Heart right ventricle (tissue), 16 donors: ENCODE measurements at regions not wholly inside any gene's neighbourhood (a gene's known extent, or its start where the extent isn't known, plus 50 kb on each side); places are given as distances from the start of the nearest gene placed in this dataset.

Experiments used
- ATAC-seq, 8 donors: fragments of 200-7000 bp; cut with Tn5 transposase; one replicate each; pipeline ENCODE4 v1.9.1; 2020; ENCODE audit warnings: mild to moderate bottlenecking in 8 of 8, moderate library complexity in 8 of 8, moderate number of reproducible peaks in 1 of 8
- DNase-seq, 2 donors: peaks; one replicate each; pipeline ENCODE4 v3.0.0-alpha.2; 2020
- H3K27ac ChIP-seq, 10 donors: fragments of 200-600 bp; sonication (generic) in 2 of 10; one replicate each; pipeline versions ENCODE4 v1.5.0 to v1.8.0; 2020 to 2022; ENCODE audit warnings: mild to moderate bottlenecking in 3 of 10
- H3K27me3 ChIP-seq, 7 donors: fragments of 200-600 bp; one replicate each; pipeline ENCODE4 v1.8.0; 2021 to 2022; ENCODE audit warnings: mild to moderate bottlenecking in 2 of 7
- H3K36me3 ChIP-seq, 9 donors: fragments of 200-600 bp; sonication (generic) in 1 of 9; one replicate each; pipeline versions ENCODE4 v1.5.0 to v1.8.0; 2020 to 2022; ENCODE audit warnings: mild to moderate bottlenecking in 2 of 9
- H3K4me1 ChIP-seq, 9 donors: fragments of 200-600 bp; sonication (generic) in 1 of 9; one replicate each; pipeline versions ENCODE4 v1.5.0 to v1.8.0; 2020 to 2022; ENCODE audit warnings: mild to moderate bottlenecking in 4 of 9
- H3K4me3 ChIP-seq, 10 donors: fragments of 200-600 bp; sonication (generic) in 2 of 10; one replicate each; pipeline versions ENCODE4 v1.5.0 to v1.8.0; 2020 to 2022; ENCODE audit warnings: mild to moderate bottlenecking in 7 of 10, moderate library complexity in 2 of 10
- H3K9me3 ChIP-seq, 11 donors: fragments of 200-600 bp in 10 of 11; sonication (generic) in 2 of 11; one replicate each; pipeline versions ENCODE4 v1.5.0 to v1.8.0; 2013 to 2022; ENCODE audit warnings: mild to moderate bottlenecking in 2 of 11, control low read depth in 1 of 11, moderate library complexity in 1 of 11
- CTCF ChIP-seq, 9 donors: fragments of 200-600 bp; sonication (generic) in 2 of 9; IDR thresholded peaks; one replicate each; pipeline versions ENCODE4 v1.5.0 to v1.8.0; 2021 to 2022; ENCODE audit warnings: antibody characterized with exemption in 9 of 9, mild to moderate bottlenecking in 5 of 9, moderate library complexity in 1 of 9
- WGBS, 2 donors: extraction: QIAGEN DNeasy Blood & Tissue Kit; methylation state at CpG; one replicate each; pipeline ENCODE4 v1.1.7; 2013; ENCODE audit warnings: inconsistent platforms in 1 of 2; 5-methylcytosine and 5-hydroxymethylcytosine counted together
- intact Hi-C, 10 donors: fragments of 100-400 bp; cut with DNase I; formaldehyde crosslinking; loops; one replicate each; pipeline versions ENCODE4 v1.11.1 to v1.14.2; 2022
- donor health status: Arrhythmogenic right ventricular cardiomyopathy.
- donor health status: ischemic (EF 13 %, LVEDD 7.1; RV severe dilation, severe dysfunction).
- donor health status: healthy with polysubstance abuse.
- donor health status: DM: no; HTN: yes; CAD: no.
- donor health status: DM: no; HTN: no; CAD: no.
- donor health status: ischemic (EF 25% LVEDD 6.9; RV normal size, moderate dysfunction).
- donor health status: ischemic (EF 25% LVEDD 5.7; RV mildly dilated, moderate dysfunction).
- donor health status: healthy.
- donor health status: DM: yes; HTN: yes; CAD: no.
- donor health status: Ischemic cardiomyopathy.
- donor health status: ischemic (EF 35%, LVEDD 5.7; RV mildly dilated, moderate dysfunction).
- donor health status: nonischemic (EF 11% LVEDD 7.7; RV severe dilation, severe dysfunction).
- donor health status: DM: yes; HTN: yes; CAD: no.
- donor health status: PGD.
- donor health status: ischemic (EF 29% LVEDD 5.4; RV normal size, mild dysfunction).
- donor health status: nonischemic (EF 23%, LVEDD 6.1; RV moderate dilation, normal function).

DNA sequence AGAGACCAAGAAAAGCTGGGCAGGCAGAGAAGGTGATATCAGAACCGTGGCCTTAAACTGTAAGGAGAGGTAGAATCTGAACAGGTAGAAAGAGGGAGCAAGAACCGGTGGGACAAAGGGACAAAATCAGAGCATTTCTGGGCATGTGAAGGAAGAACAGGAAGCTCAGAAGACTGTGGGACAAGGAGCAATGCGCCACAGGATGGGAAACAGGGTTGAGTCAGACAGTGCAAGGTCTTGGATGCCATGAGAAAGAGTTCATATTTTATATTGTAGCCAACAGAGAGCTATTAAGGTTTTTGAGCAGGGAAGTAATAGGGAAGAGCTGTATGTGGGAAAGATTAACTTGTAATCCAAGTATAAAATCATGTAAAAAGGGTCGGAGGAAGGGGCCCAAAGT is 106.4 kb upstream of the UGP2 start:
- no peak for TF ChIP-seq CTCF (IDR thresholded peaks at IDR 0.05)
- DNase-seq, result no peak
- intact Hi-C loops, result no loop called here
- no peak for ATAC-seq
- no peaks in the 10 kb centered on the region for H3K36me3 ChIP-seq
- H3K4me1 ChIP-seq, result peaks cover 0 to 23% (median 15%) of the 10 kb centered on the region in 9 donors
- H3K27ac ChIP-seq, result no peak overlapping the region
- no peaks in the 10 kb centered on the region for H3K27me3 ChIP-seq
- no peak overlapping the region for H3K4me3 ChIP-seq
- peaks cover 0 to 6% (median 0%) of the 10 kb centered on the region in 11 donors for H3K9me3 ChIP-seq
- WGBS, 2 donors, result 83 to 89% methylated on average over 4 of the region's 4 CpGs

GRCh38 chr2:63735931-63736330 is 105.8 kb upstream of the UGP2 start:
- no peaks in the 10 kb centered on the region for H3K36me3 ChIP-seq
- WGBS, 2 donors, result 69 to 80% methylated on average over 1 of the region's 1 CpG
- H3K9me3 ChIP-seq, result peaks cover 0 to 6% (median 0%) of the 10 kb centered on the region in 11 donors
- intact Hi-C loops, result no loop called here
- H3K4me1 ChIP-seq, result peaks cover 0 to 23% (median 15%) of the 10 kb centered on the region in 9 donors
- DNase-seq (no peak), ATAC-seq (no peak)
- no peak for TF ChIP-seq CTCF (IDR thresholded peaks at IDR 0.05)
- H3K27me3 ChIP-seq, result no peaks in the 10 kb centered on the region
- no peak overlapping the region for H3K4me3 ChIP-seq
- H3K27ac ChIP-seq, result peak overlapping the region in 3 of 10 donors; percentile 14 to 39 (median 33)

DNA sequence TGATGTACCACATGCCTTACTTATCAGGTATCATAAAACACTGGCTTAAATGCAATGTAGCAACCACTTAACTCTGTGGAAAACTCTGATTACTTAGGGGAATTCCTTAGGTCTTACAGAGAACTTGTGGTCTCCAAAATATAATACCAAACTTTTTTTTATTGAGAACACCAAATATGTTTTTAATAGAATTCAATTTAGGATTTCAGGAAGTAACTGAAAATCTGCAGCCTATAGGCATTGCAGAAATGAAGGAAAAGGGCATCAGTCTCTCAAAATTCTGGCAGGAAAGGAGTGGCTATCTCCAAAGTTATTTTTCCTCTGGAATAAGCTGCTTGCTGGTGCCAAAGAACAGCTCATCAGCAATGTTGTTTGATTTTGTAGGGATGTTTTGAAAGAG is 105.3 kb upstream of the UGP2 start:
- intact Hi-C loops, result no loop called here
- DNase-seq (no peak), ATAC-seq (peak in 2 of 8 donors; percentile 35 to 61)
- H3K9me3 ChIP-seq, result peaks cover 0 to 6% (median 0%) of the 10 kb centered on the region in 11 donors
- TF ChIP-seq CTCF (IDR thresholded peaks at IDR 0.05), result no peak
- H3K4me3 ChIP-seq, result no peak overlapping the region
- peak overlapping the region in 3 of 10 donors; percentile 14 to 39 (median 33) for H3K27ac ChIP-seq
- no peaks in the 10 kb centered on the region for H3K27me3 ChIP-seq
- H3K36me3 ChIP-seq, result no peaks in the 10 kb centered on the region
- H3K4me1 ChIP-seq, result peaks cover 0 to 23% (median 15%) of the 10 kb centered on the region in 9 donors

- H3K9me3 ChIP-seq, result peaks cover 0 to 6% (median 0%) of the 10 kb centered on the region in 11 donors
- intact Hi-C loops, result no loop called here
- no peak for DNase-seq
- no peak for TF ChIP-seq CTCF (IDR thresholded peaks at IDR 0.05)
- no peaks in the 10 kb centered on the region for H3K36me3 ChIP-seq
- H3K27ac ChIP-seq, result peak overlapping the region in 4 of 10 donors; percentile 16 to 39 (median 26)
- ATAC-seq, result peak in 2 of 8 donors; percentile 33 to 41
- no peaks in the 10 kb centered on the region for H3K27me3 ChIP-seq
- H3K4me3 ChIP-seq, result no peak overlapping the region
- peaks cover 0 to 25% (median 15%) of the 10 kb centered on the region in 9 donors for H3K4me1 ChIP-seq
These were observed 104.5 kb upstream of the UGP2 start for GRCh38 chr2:63737081-63737751.
